CD14-positive monocyte (primary cell): ENCODE measurements at regions not wholly inside any gene's neighbourhood (a gene's known extent, or its start where the extent isn't known, plus 50 kb on each side); places are given as distances from the start of the nearest gene placed in this dataset.

Experiments used
- DNase-seq, 3 donors: peaks; one replicate each; pipeline ENCODE4 v3.0.0-alpha.2; 2011 to 2022
- H2AFZ ChIP-seq: 2 replicates; pipeline ENCODE4 v1.6.0; 2012; ENCODE audit warnings: mild to moderate bottlenecking, low read depth, low read length, inconsistent platforms; ENCODE audit not compliant: insufficient read depth, poor library complexity, severe bottlenecking
- H3K27ac ChIP-seq, 2 donors: 1 replicate in 1 of 2; 2 replicates in 1 of 2; pipeline ENCODE4 v1.5.1; 2012 to 2013; ENCODE audit warnings: low read length in 2 of 2, control low read depth in 1 of 2, inconsistent platforms in 1 of 2, low read depth in 1 of 2, mild to moderate bottlenecking in 1 of 2
- H3K27me3 ChIP-seq, 2 donors: one replicate each; pipeline versions ENCODE4 v1.6.0 to v1.6.1; 2011 to 2013; ENCODE audit warnings: low read length in 2 of 2; ENCODE audit not compliant: control insufficient read depth in 2 of 2, insufficient read depth in 2 of 2
- H3K36me3 ChIP-seq, 2 donors: replicated peaks in 1 of 2; 1 replicate in 1 of 2; 2 replicates in 1 of 2; pipeline versions ENCODE4 v1.5.1 to v1.6.1; 2012 to 2013; ENCODE audit warnings: low read length in 2 of 2, control low read depth in 1 of 2, inconsistent platforms in 1 of 2, mild to moderate bottlenecking in 1 of 2; ENCODE audit not compliant: insufficient read depth in 2 of 2, control insufficient read depth in 1 of 2
- H3K4me1 ChIP-seq, 2 donors: 1 replicate in 1 of 2; 2 replicates in 1 of 2; pipeline versions ENCODE4 v1.5.1 to v1.6.1; 2012 to 2013; ENCODE audit warnings: low read length in 2 of 2, control low read depth in 1 of 2, inconsistent platforms in 1 of 2, mild to moderate bottlenecking in 1 of 2, moderate library complexity in 1 of 2; ENCODE audit not compliant: insufficient read depth in 2 of 2, control insufficient read depth in 1 of 2
- H3K4me2 ChIP-seq: replicated peaks from 2 replicates; pipeline ENCODE3; 2012; ENCODE audit warnings: low read length, moderate library complexity, mild to moderate bottlenecking; ENCODE audit not compliant: poor library complexity, severe bottlenecking; ENCODE audit errors: extremely low read depth
- H3K4me3 ChIP-seq, 3 experiments: fragments of 200-600 bp in 1 of 3; sonication (generic) in 1 of 3; replicated peaks in 1 of 3; 1 replicate in 2 of 3; 2 replicates in 1 of 3; pipeline ENCODE4 v1.5.1; 2011 to 2013; ENCODE audit warnings: low read length in 3 of 3, mild to moderate bottlenecking in 3 of 3, control low read depth in 2 of 3, low read depth in 2 of 3, inconsistent platforms in 1 of 3, moderate library complexity in 1 of 3
- H3K79me2 ChIP-seq: 2 replicates; pipeline ENCODE4 v1.6.0; 2012; ENCODE audit warnings: mild to moderate bottlenecking, control low read depth, inconsistent platforms, low read length, moderate library complexity; ENCODE audit not compliant: insufficient read depth
- H3K9ac ChIP-seq: 2 replicates; pipeline ENCODE4 v1.6.0; 2017; ENCODE audit warnings: low read length, mild to moderate bottlenecking; ENCODE audit not compliant: insufficient read depth, poor library complexity, severe bottlenecking
- H3K9me3 ChIP-seq, 2 donors: replicated peaks in 1 of 2; 1 replicate in 1 of 2; 2 replicates in 1 of 2; pipeline versions ENCODE4 v1.5.1 to v1.6.1; 2012 to 2013; ENCODE audit warnings: low read length in 2 of 2, control low read depth in 1 of 2; ENCODE audit not compliant: control insufficient read depth in 1 of 2, insufficient read depth in 1 of 2
- H4K20me1 ChIP-seq: 2 replicates; pipeline ENCODE4 v1.6.0; 2012; ENCODE audit warnings: mild to moderate bottlenecking, low read length, control low read depth, moderate library complexity; ENCODE audit not compliant: insufficient read depth
- H3K27ac Mint-ChIP-seq, 7 donors: one replicate each; pipeline ENCODE4 v1.8.0; 2020; ENCODE audit warnings: mild to moderate bottlenecking in 7 of 7, mixed read lengths in 7 of 7, moderate library complexity in 6 of 7, inconsistent platforms in 2 of 7
- H3K27me3 Mint-ChIP-seq, 3 donors: one replicate each; pipeline ENCODE4 v1.8.0; 2021 to 2022; ENCODE audit warnings: low read depth in 3 of 3, mild to moderate bottlenecking in 3 of 3, mixed read lengths in 3 of 3, moderate library complexity in 3 of 3, inconsistent platforms in 1 of 3
- H3K36me3 Mint-ChIP-seq, 2 donors: one replicate each; pipeline ENCODE4 v1.8.0; 2020; ENCODE audit warnings: mixed read lengths in 2 of 2, inconsistent platforms in 1 of 2, mild to moderate bottlenecking in 1 of 2
- H3K4me1 Mint-ChIP-seq: one replicate; pipeline ENCODE4 v1.8.0; 2020; ENCODE audit warnings: mild to moderate bottlenecking, mixed read lengths
- H3K4me3 Mint-ChIP-seq, 2 donors: one replicate each; pipeline ENCODE4 v1.8.0; 2020; ENCODE audit warnings: mild to moderate bottlenecking in 2 of 2, mixed read lengths in 2 of 2, moderate library complexity in 1 of 2
- H3K9me3 Mint-ChIP-seq, 7 donors: one replicate each; pipeline ENCODE4 v1.8.0; 2020 to 2022; ENCODE audit warnings: mixed read lengths in 7 of 7, mild to moderate bottlenecking in 6 of 7, moderate library complexity in 6 of 7, inconsistent platforms in 2 of 7
- CTCF ChIP-seq: fragments of 200-600 bp; IDR thresholded peaks from one replicate; pipeline ENCODE4 v1.8.0; 2022; ENCODE audit warnings: antibody characterized with exemption, mild to moderate bottlenecking
- WGBS: methylation state at CpG from one replicate; pipeline ENCODE4 v1.1.5; 2013; ENCODE audit warnings: missing lambda C conversion rate; ENCODE audit not compliant: insufficient coverage; 5-methylcytosine and 5-hydroxymethylcytosine counted together
- intact Hi-C, 2 donors: fragments of 100-400 bp; cut with micrococcal nuclease; formaldehyde crosslinking; loops; one replicate each; pipeline versions ENCODE4 v1.15.0 to v1.15.1; 2023

GRCh38 chr21:16504281-16504680 lies 774.5 kb downstream of the USP25 start:
- H3K4me3 Mint-ChIP-seq, result no peak overlapping the region
- H3K27ac Mint-ChIP-seq, result no peak overlapping the region
- Histone ChIP-seq H3K27ac (no peak overlapping the region), H3K4me1 (no peaks in the 10 kb centered on the region), H3K4me3 (no peak overlapping the region), H3K36me3 (no peaks in the 10 kb centered on the region), H4K20me1 (no peaks in the 10 kb centered on the region), H3K4me2 (no peak overlapping the region), H3K9me3 (no peaks in the 10 kb centered on the region), H2AFZ (no peak overlapping the region), H3K79me2 (no peaks in the 10 kb centered on the region), H3K27me3 (no peaks in the 10 kb centered on the region), H3K9ac (no peak overlapping the region)
- intact Hi-C loops, result no loop called here
- WGBS, result 71% methylated on average over 1 of the region's 2 CpGs
- no peak for TF ChIP-seq CTCF
- peaks cover 0 to 4% (median 2%) of the 10 kb centered on the region in 7 donors for H3K9me3 Mint-ChIP-seq
- H3K36me3 Mint-ChIP-seq, result no peaks in the 10 kb centered on the region
- no peaks in the 10 kb centered on the region for H3K4me1 Mint-ChIP-seq
- H3K27me3 Mint-ChIP-seq, result no peaks in the 10 kb centered on the region
- DNase-seq, result no peak

DNA sequence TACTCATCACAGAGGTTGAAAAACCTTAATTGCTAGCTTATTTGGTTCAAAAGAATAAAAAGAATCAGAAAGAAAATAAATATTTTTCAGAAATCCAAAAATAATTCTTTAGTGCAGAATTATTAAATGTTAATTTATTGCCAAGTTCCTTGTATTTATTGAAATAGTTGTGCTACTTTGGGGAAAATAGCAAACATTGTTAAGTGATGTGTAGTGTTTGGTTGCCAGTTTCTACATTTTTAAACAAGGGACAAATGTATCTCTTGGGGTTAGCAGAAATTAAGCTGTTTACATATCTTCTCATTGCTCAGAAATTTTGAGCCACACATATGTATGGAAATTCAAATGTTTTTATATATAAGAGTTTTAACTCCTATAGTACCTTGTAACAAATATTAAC lies 775.0 kb downstream of the USP25 start:
- Histone ChIP-seq H3K4me1 (no peaks in the 10 kb centered on the region), H3K27ac (no peak overlapping the region), H3K36me3 (no peaks in the 10 kb centered on the region), H4K20me1 (no peaks in the 10 kb centered on the region), H3K9ac (no peak overlapping the region), H3K79me2 (no peaks in the 10 kb centered on the region), H3K27me3 (no peaks in the 10 kb centered on the region), H3K4me2 (no peak overlapping the region), H3K4me3 (no peak overlapping the region), H3K9me3 (no peaks in the 10 kb centered on the region), H2AFZ (no peak overlapping the region)
- no peak for DNase-seq
- peaks cover 0 to 4% (median 2%) of the 10 kb centered on the region in 7 donors for H3K9me3 Mint-ChIP-seq
- no peak overlapping the region for H3K4me3 Mint-ChIP-seq
- no peaks in the 10 kb centered on the region for H3K4me1 Mint-ChIP-seq
- H3K36me3 Mint-ChIP-seq, result no peaks in the 10 kb centered on the region
- no peaks in the 10 kb centered on the region for H3K27me3 Mint-ChIP-seq
- TF ChIP-seq CTCF, result no peak
- H3K27ac Mint-ChIP-seq, result no peak overlapping the region
- intact Hi-C loops, result no loop called here
